H1 (cell line): ENCODE measurements at regions not wholly inside any gene's neighbourhood (a gene's known extent, or its start where the extent isn't known, plus 50 kb on each side); places are given as distances from the start of the nearest gene placed in this dataset.

Experiments
- CTCF ChIP-seq, 3 experiments: IDR thresholded peaks; 1 replicate in 2 of 3; 2 replicates in 1 of 3; pipeline versions ENCODE4 v1.5.1 to v1.6.1; 2011; ENCODE audit warnings: low read length in 3 of 3, mild to moderate bottlenecking in 3 of 3, inconsistent platforms in 2 of 3, low read depth in 1 of 3, moderate library complexity in 1 of 3; ENCODE audit not compliant: insufficient read depth in 1 of 3; ENCODE audit errors: control extremely low read depth in 1 of 3
- EGR1 ChIP-seq: IDR thresholded peaks from 2 replicates; pipeline ENCODE4 v1.6.1; 2011; ENCODE audit warnings: low read depth, low read length, borderline replicate concordance
- MAX ChIP-seq: IDR thresholded peaks from 2 replicates; pipeline ENCODE4 v1.6.1; 2012; ENCODE audit warnings: inconsistent platforms
- TAF1 ChIP-seq: IDR thresholded peaks from 2 replicates; pipeline ENCODE4 v1.6.1; 2011; ENCODE audit warnings: mild to moderate bottlenecking, low read depth, low read length
- ZNF274 ChIP-seq: IDR thresholded peaks from 2 replicates; pipeline ENCODE4 v1.7.0; 2012; ENCODE audit warnings: low read length, borderline replicate concordance; ENCODE audit errors: extremely low read depth

GRCh38 chr3:106217745-106218144 lies 348.9 kb upstream of the CBLB start:
- TF ChIP-seq CTCF (IDR thresholded peaks at IDR 0.05; ENCODE audit: control extremely low read depth in 1 of 3, insufficient read depth in 1 of 3, low read depth in 1 of 3, low read length in 3 of 3) (no peak), ZNF274 (no peak), MAX (no peak), EGR1 (no peak), TAF1 (no peak)
